ACC112 (cell line): ENCODE measurements at regions not wholly inside any gene's neighbourhood (a gene's known extent, or its start where the extent isn't known, plus 50 kb on each side); places are given as distances from the start of the nearest gene placed in this dataset.
A peak's percentile ranks its signal among the peaks of the same experiment; 100 is the strongest.
"Not testable (repeated sequence)": the region's sequence is repeated elsewhere in the genome, so short reads cannot be mapped to it uniquely, and the experiment has no call there.

Experiments
- H2AFZ ChIP-seq: fragments of 200-600 bp; sonication (generic); one replicate; pipeline ENCODE4 v1.6.0; 2017; ENCODE audit warnings: antibody characterized with exemption, low read length; ENCODE audit not compliant: unreplicated experiment
- H3K27ac ChIP-seq: fragments of 200-600 bp; sonication (generic); 2 replicates; pipeline ENCODE4 v1.5.1; 2014; ENCODE audit warnings: low read depth, mild to moderate bottlenecking, antibody characterized with exemption, low read length, moderate library complexity
- H3K27me3 ChIP-seq: fragments of 200-600 bp; sonication (generic); 2 replicates; pipeline ENCODE4 v1.6.1; 2014; ENCODE audit warnings: mild to moderate bottlenecking, antibody characterized with exemption, low read length, moderate library complexity, mixed read lengths; ENCODE audit not compliant: insufficient read depth
- H3K36me3 ChIP-seq: fragments of 200-600 bp; sonication (generic); 2 replicates; pipeline ENCODE4 v1.6.1; 2016; ENCODE audit warnings: mild to moderate bottlenecking, antibody characterized with exemption, low read length, moderate library complexity, mixed read lengths; ENCODE audit not compliant: insufficient read depth
- H3K4me1 ChIP-seq: fragments of 200-600 bp; sonication (generic); one replicate; pipeline ENCODE4 v1.6.1; 2016; ENCODE audit warnings: low read length, mixed read lengths; ENCODE audit not compliant: insufficient read depth, unreplicated experiment, control insufficient read depth
- H3K4me3 ChIP-seq: fragments of 200-600 bp; sonication (generic); 2 replicates; pipeline ENCODE4 v1.5.1; 2014; ENCODE audit warnings: mild to moderate bottlenecking, low read depth, low read length
- H3K79me2 ChIP-seq: fragments of 200-600 bp; sonication (generic); one replicate; pipeline ENCODE4 v1.6.0; 2016; ENCODE audit warnings: low read length; ENCODE audit not compliant: control insufficient read depth, unreplicated experiment, insufficient read depth

- no peaks in the 10 kb centered on the region for H3K4me1 ChIP-seq
These were observed 493.3 kb downstream of the NTRK2 start for GRCh38 chr9:85162822-85163221.

GRCh38 chr9:85160944-85161343, 491.4 kb downstream of the NTRK2 start:
- H2AFZ ChIP-seq, H3K79me2 ChIP-seq, H3K27ac ChIP-seq, H3K4me1 ChIP-seq, H3K4me3 ChIP-seq, H3K36me3 ChIP-seq, H3K27me3 ChIP-seq: not testable (repeated sequence)

More at GRCh38 chr9:85162822-85163221, 493.3 kb downstream of the NTRK2 start:
- Histone ChIP-seq H3K4me3 (no peak overlapping the region), H3K36me3 (no peaks in the 10 kb centered on the region), H3K27me3 (no peaks in the 10 kb centered on the region), H3K27ac (peak overlapping the region; percentile 34; the same call in 1 of the 2 replicates), H2AFZ (no peak overlapping the region), H3K79me2 (no peaks in the 10 kb centered on the region)

- no peak overlapping the region for H3K27ac ChIP-seq
- no peak overlapping the region for H3K4me3 ChIP-seq
- H3K27me3 ChIP-seq, result peaks cover 6% of the 10 kb centered on the region; the same call in 1 of the 2 replicates
- no peaks in the 10 kb centered on the region for H3K36me3 ChIP-seq
- no peak overlapping the region for H2AFZ ChIP-seq
- H3K4me1 ChIP-seq, result no peaks in the 10 kb centered on the region
- H3K79me2 ChIP-seq, result no peaks in the 10 kb centered on the region
These were observed 489.0 kb downstream of the NTRK2 start for GRCh38 chr9:85158512-85158911.

GRCh38 chr9:85157772-85158171, 488.2 kb downstream of the NTRK2 start:
- no peak overlapping the region for H3K4me3 ChIP-seq
- H3K4me1 ChIP-seq, result no peaks in the 10 kb centered on the region
- peaks cover 6% of the 10 kb centered on the region; the same call in 1 of the 2 replicates for H3K27me3 ChIP-seq
- H3K27ac ChIP-seq, result no peak overlapping the region
- H3K36me3 ChIP-seq, result no peaks in the 10 kb centered on the region
- H2AFZ ChIP-seq, result no peak overlapping the region
- H3K79me2 ChIP-seq, result no peaks in the 10 kb centered on the region

- Histone ChIP-seq H2AFZ (no peak overlapping the region), H3K4me1 (no peaks in the 10 kb centered on the region), H3K27me3 (peaks cover 6% of the 10 kb centered on the region; the same call in 1 of the 2 replicates)
These were observed 487.1 kb downstream of the NTRK2 start for GRCh38 chr9:85156652-85157051.

GRCh38 chr9:85155352-85155751, 485.8 kb downstream of the NTRK2 start:
- no peaks in the 10 kb centered on the region for H3K36me3 ChIP-seq
- no peak overlapping the region for H2AFZ ChIP-seq
- H3K4me3 ChIP-seq, result no peak overlapping the region
- no peaks in the 10 kb centered on the region for H3K79me2 ChIP-seq
- H3K27me3 ChIP-seq, result peaks cover 6% of the 10 kb centered on the region; the same call in 1 of the 2 replicates
- H3K4me1 ChIP-seq, result no peaks in the 10 kb centered on the region
- no peak overlapping the region for H3K27ac ChIP-seq

More at GRCh38 chr9:85156652-85157051, 487.1 kb downstream of the NTRK2 start:
- Histone ChIP-seq H3K4me3 (no peak overlapping the region), H3K36me3 (no peaks in the 10 kb centered on the region), H3K79me2 (no peaks in the 10 kb centered on the region), H3K27ac (no peak overlapping the region)

GRCh38 chr9:85151741-85152140, 482.2 kb downstream of the NTRK2 start:
- Histone ChIP-seq H3K79me2 (no peaks in the 10 kb centered on the region), H3K4me3 (no peak overlapping the region), H3K27me3 (peaks cover 6% of the 10 kb centered on the region; the same call in 1 of the 2 replicates), H3K4me1 (no peaks in the 10 kb centered on the region), H3K36me3 (no peaks in the 10 kb centered on the region), H2AFZ (no peak overlapping the region), H3K27ac (no peak overlapping the region)

GRCh38 chr9:85151162-85151561, 481.6 kb downstream of the NTRK2 start:
- H3K79me2 ChIP-seq, result no peaks in the 10 kb centered on the region
- H3K27me3 ChIP-seq, result peaks cover 6% of the 10 kb centered on the region; the same call in 1 of the 2 replicates
- no peaks in the 10 kb centered on the region for H3K4me1 ChIP-seq
- no peak overlapping the region for H3K4me3 ChIP-seq
- no peak overlapping the region for H2AFZ ChIP-seq
- no peak overlapping the region for H3K27ac ChIP-seq
- H3K36me3 ChIP-seq, result no peaks in the 10 kb centered on the region

GRCh38 chr9:85147046-85147640, 477.6 kb downstream of the NTRK2 start:
- Histone ChIP-seq H2AFZ (no peak overlapping the region), H3K27ac (no peak overlapping the region), H3K4me1 (no peaks in the 10 kb centered on the region), H3K79me2 (no peaks in the 10 kb centered on the region), H3K27me3 (peaks cover 3% of the 10 kb centered on the region; the same call in 1 of the 2 replicates), H3K4me3 (no peak overlapping the region), H3K36me3 (no peaks in the 10 kb centered on the region)

GRCh38 chr9:85142968-85143367, 473.4 kb downstream of the NTRK2 start:
- no peaks in the 10 kb centered on the region for H3K4me1 ChIP-seq
- 0 out of 2 replicates have a peak, but pooled peaks cover 7% of the 10 kb centered on the region for H3K27me3 ChIP-seq
- no peak overlapping the region for H3K27ac ChIP-seq
- H2AFZ ChIP-seq, result no peak overlapping the region
- H3K36me3 ChIP-seq, result no peaks in the 10 kb centered on the region
- H3K79me2 ChIP-seq, result no peaks in the 10 kb centered on the region
- no peak overlapping the region for H3K4me3 ChIP-seq

GRCh38 chr9:85142496-85142911, 473.0 kb downstream of the NTRK2 start:
- H3K27ac ChIP-seq, result no peak overlapping the region
- no peak overlapping the region for H2AFZ ChIP-seq
- H3K79me2 ChIP-seq, result no peaks in the 10 kb centered on the region
- no peaks in the 10 kb centered on the region for H3K4me1 ChIP-seq
- H3K4me3 ChIP-seq, result no peak overlapping the region
- no peaks in the 10 kb centered on the region for H3K36me3 ChIP-seq
- H3K27me3 ChIP-seq, result peaks cover 10% of the 10 kb centered on the region; the same call in 1 of the 2 replicates
